Heart left ventricle (tissue), 13 donors: ENCODE measurements at regions not wholly inside any gene's neighbourhood (a gene's known extent, or its start where the extent isn't known, plus 50 kb on each side); places are given as distances from the start of the nearest gene placed in this dataset.

Source experiments
- POLR2A ChIP-seq, 2 donors: fragments of 450-650 bp; IDR thresholded peaks; one replicate each; pipeline ENCODE4 v1.6.1; 2017; ENCODE audit warnings: antibody characterized with exemption in 2 of 2, mild to moderate bottlenecking in 2 of 2, moderate library complexity in 2 of 2
- TF ChIP-seq, protein P1 (sequence below), 12 donors: fragments of 200-600 bp; sonication (generic) in 4 of 12; IDR thresholded peaks; one replicate each; pipeline versions ENCODE4 v1.5.0 to v1.8.0; 2018 to 2022; ENCODE audit warnings: antibody characterized with exemption in 12 of 12, mild to moderate bottlenecking in 5 of 12
- donor health status: ischemic (EF 13 %, LVEDD 7.1; RV severe dilation, severe dysfunction).
- donor health status: DM: no; HTN: yes; CAD: no.
- donor health status: DM: no; HTN: no; CAD: no.
- donor health status: ischemic (EF 25% LVEDD 6.9; RV normal size, moderate dysfunction).
- donor health status: ischemic (EF 25% LVEDD 5.7; RV mildly dilated, moderate dysfunction).
- donor health status: ischemic (EF 35%, LVEDD 5.7; RV mildly dilated, moderate dysfunction).
- donor health status: nonischemic (EF 11% LVEDD 7.7; RV severe dilation, severe dysfunction).
- donor health status: DM: yes; HTN: yes; CAD: no.
- donor health status: PGD.
- donor health status: ischemic (EF 29% LVEDD 5.4; RV normal size, mild dysfunction).
- donor health status: nonischemic (EF 23%, LVEDD 6.1; RV moderate dilation, normal function).

GRCh38 chr6:164905311-164905710, 404.1 kb downstream of the C6orf118 start:
- TF ChIP-seq, protein P1, sequence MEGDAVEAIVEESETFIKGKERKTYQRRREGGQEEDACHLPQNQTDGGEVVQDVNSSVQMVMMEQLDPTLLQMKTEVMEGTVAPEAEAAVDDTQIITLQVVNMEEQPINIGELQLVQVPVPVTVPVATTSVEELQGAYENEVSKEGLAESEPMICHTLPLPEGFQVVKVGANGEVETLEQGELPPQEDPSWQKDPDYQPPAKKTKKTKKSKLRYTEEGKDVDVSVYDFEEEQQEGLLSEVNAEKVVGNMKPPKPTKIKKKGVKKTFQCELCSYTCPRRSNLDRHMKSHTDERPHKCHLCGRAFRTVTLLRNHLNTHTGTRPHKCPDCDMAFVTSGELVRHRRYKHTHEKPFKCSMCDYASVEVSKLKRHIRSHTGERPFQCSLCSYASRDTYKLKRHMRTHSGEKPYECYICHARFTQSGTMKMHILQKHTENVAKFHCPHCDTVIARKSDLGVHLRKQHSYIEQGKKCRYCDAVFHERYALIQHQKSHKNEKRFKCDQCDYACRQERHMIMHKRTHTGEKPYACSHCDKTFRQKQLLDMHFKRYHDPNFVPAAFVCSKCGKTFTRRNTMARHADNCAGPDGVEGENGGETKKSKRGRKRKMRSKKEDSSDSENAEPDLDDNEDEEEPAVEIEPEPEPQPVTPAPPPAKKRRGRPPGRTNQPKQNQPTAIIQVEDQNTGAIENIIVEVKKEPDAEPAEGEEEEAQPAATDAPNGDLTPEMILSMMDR (IDR thresholded peaks at IDR 0.05): no peak
- TF ChIP-seq POLR2A (IDR thresholded peaks at IDR 0.05): no peak
